ENCODE measurements at regions not wholly inside any gene's neighbourhood (a gene's known extent, or its start where the extent isn't known, plus 50 kb on each side); places are given as distances from the start of the nearest gene placed in this dataset.

GRCh38 chr13:73677048-73677601 lies 457.1 kb downstream of the KLF12 start:
- no peak for TF ChIP-seq CTCF (IDR thresholded peaks at IDR 0.05)
- no peak for TF ChIP-seq POLR2A (IDR thresholded peaks at IDR 0.05)
- no peak for TF ChIP-seq EP300 (IDR thresholded peaks at IDR 0.05)

Data from ovary (tissue), 3 donors.